Stimulated activated CD8-positive, alpha-beta memory T cell treated with anti-CD3 and anti-CD28 coated beads, Interleukin-4, amount 100 ng/mL, for 1 hour (primary cell): ENCODE measurements at regions not wholly inside any gene's neighbourhood (a gene's known extent, or its start where the extent isn't known, plus 50 kb on each side); places are given as distances from the start of the nearest gene placed in this dataset.
"Not testable (repeated sequence)": the region's sequence is repeated elsewhere in the genome, so short reads cannot be mapped to it uniquely, and the experiment has no call there.

ENCODE experiments used
- DNase-seq, 2 donors: peaks; one replicate each; pipeline ENCODE4 v3.0.0-alpha.2; 2020; ENCODE audit warnings: low read depth in 2 of 2, low spot score in 1 of 2

- DNase-seq, result no peak
Observed at GRCh38 chr16:17988839-17989238, 347.7 kb downstream of the NPIPA8 start.

- no peak for DNase-seq
Observed at GRCh38 chr16:17986991-17987390, 349.5 kb downstream of the NPIPA8 start.

GRCh38 chr16:17984810-17985209 is 351.7 kb downstream of the NPIPA8 start:
- DNase-seq, result no peak

- DNase-seq, result no peak
Observed at GRCh38 chr16:17983847-17984639, 352.5 kb downstream of the NPIPA8 start.

GRCh38 chr16:17983114-17983513 is 353.4 kb downstream of the NPIPA8 start:
- no peak for DNase-seq

GRCh38 chr16:17977260-17977659 is 359.3 kb downstream of the NPIPA8 start:
- no peak for DNase-seq

GRCh38 chr16:17972460-17972943 is 364.0 kb downstream of the NPIPA8 start:
- DNase-seq, result no peak

- DNase-seq, result no peak
Observed at GRCh38 chr16:17970816-17971331, 365.7 kb downstream of the NPIPA8 start.

- DNase-seq, result no peak
Observed at GRCh38 chr16:17970157-17970765, 366.3 kb downstream of the NPIPA8 start.

- DNase-seq, result no peak
Observed at GRCh38 chr16:17965133-17965900, 371.2 kb downstream of the NPIPA8 start.

GRCh38 chr16:17964196-17964595 is 372.3 kb downstream of the NPIPA8 start:
- no peak for DNase-seq

GRCh38 chr16:17963185-17963836 is 373.2 kb downstream of the NPIPA8 start:
- DNase-seq, result no peak

GRCh38 chr16:17962726-17963125 is 373.8 kb downstream of the NPIPA8 start:
- no peak for DNase-seq

GRCh38 chr16:17961822-17962221 is 374.7 kb downstream of the NPIPA8 start:
- not testable (repeated sequence) for DNase-seq

- no peak for DNase-seq
Observed at GRCh38 chr16:17951378-17951777, 385.2 kb downstream of the NPIPA8 start.

GRCh38 chr16:17949982-17950250 is 386.6 kb downstream of the NPIPA8 start:
- DNase-seq, result no peak

- DNase-seq, result no peak
Observed at GRCh38 chr16:17949141-17949981, 387.2 kb downstream of the NPIPA8 start.

GRCh38 chr16:17947637-17948036 is 388.9 kb downstream of the NPIPA8 start:
- DNase-seq, result no peak

GRCh38 chr16:17947165-17947564 is 389.4 kb downstream of the NPIPA8 start:
- DNase-seq, result no peak

GRCh38 chr16:17945080-17945601 is 391.4 kb downstream of the NPIPA8 start:
- DNase-seq, result no peak
